GM23338 (cell line): ENCODE measurements at regions not wholly inside any gene's neighbourhood (a gene's known extent, or its start where the extent isn't known, plus 50 kb on each side); places are given as distances from the start of the nearest gene placed in this dataset.

Experiments
- CTCF ChIP-seq, 2 experiments: fragments of 200-600 bp in 1 of 2; sonication (generic) in 1 of 2; conservative IDR thresholded peaks; 2 replicates each; pipeline versions ENCODE4 v1.5.1 to v1.6.1; 2016 to 2017; ENCODE audit warnings: antibody characterized with exemption in 2 of 2, low read depth in 2 of 2, mild to moderate bottlenecking in 2 of 2, moderate library complexity in 1 of 2
- JUNB ChIP-seq: IDR thresholded peaks from one replicate; pipeline ENCODE4 v1.6.1; 2016; ENCODE audit warnings: antibody characterized with exemption; ENCODE audit not compliant: unreplicated experiment

GRCh38 chr18:67433971-67434370 is 82.5 kb downstream of the DSEL start:
- TF ChIP-seq JUNB: no peak
- no peak for TF ChIP-seq CTCF (conservative IDR thresholded peaks at IDR 0.05; ENCODE audit: low read depth in 2 of 2)
